ENCODE measurements at regions not wholly inside any gene's neighbourhood (a gene's known extent, or its start where the extent isn't known, plus 50 kb on each side); places are given as distances from the start of the nearest gene placed in this dataset.

- 74% methylated on average over 4 of the region's 4 CpGs for WGBS
- no peak for DNase-seq (ENCODE audit: low spot score in 2 of 2)
- H3K4me1 ChIP-seq = no peaks in the 10 kb centered on the region
- no peaks in the 10 kb centered on the region for H3K36me3 ChIP-seq
- no peaks in the 10 kb centered on the region for H3K27me3 ChIP-seq
- H3K9me3 ChIP-seq = no peaks in the 10 kb centered on the region
- no peak overlapping the region for H3K4me3 ChIP-seq
- H3K27ac ChIP-seq = no peak overlapping the region
- no peak for TF ChIP-seq CTCF (IDR thresholded peaks at IDR 0.05)
- TF ChIP-seq POLR2A (IDR thresholded peaks at IDR 0.05) = no peak
- no peak for TF ChIP-seq EP300 (IDR thresholded peaks at IDR 0.05)
- TF ChIP-seq POLR2AphosphoS5 (IDR thresholded peaks at IDR 0.05) = no peak
These were observed 252.7 kb upstream of the AZI2 start for GRCh38 chr3:28601291-28601690.

GRCh38 chr3:28606283-28606682 lies 257.7 kb upstream of the AZI2 start:
- WGBS = 92% methylated on average over 2 of the region's 2 CpGs
- H3K36me3 ChIP-seq = no peaks in the 10 kb centered on the region
- H3K9me3 ChIP-seq = no peaks in the 10 kb centered on the region
- H3K27ac ChIP-seq = no peak overlapping the region
- H3K4me3 ChIP-seq = no peak overlapping the region
- no peak for TF ChIP-seq EP300 (IDR thresholded peaks at IDR 0.05)
- TF ChIP-seq CTCF (IDR thresholded peaks at IDR 0.05) = no peak
- TF ChIP-seq POLR2AphosphoS5 (IDR thresholded peaks at IDR 0.05) = no peak
- no peaks in the 10 kb centered on the region for H3K27me3 ChIP-seq
- H3K4me1 ChIP-seq = no peaks in the 10 kb centered on the region
- no peak for DNase-seq (ENCODE audit: low spot score in 2 of 2)

GRCh38 chr3:28612232-28612631 lies 263.6 kb upstream of the AZI2 start:
- Histone ChIP-seq H3K27ac (no peak overlapping the region), H3K4me1 (no peaks in the 10 kb centered on the region), H3K36me3 (no peaks in the 10 kb centered on the region), H3K27me3 (no peaks in the 10 kb centered on the region), H3K4me3 (no peak overlapping the region), H3K9me3 (no peaks in the 10 kb centered on the region)
- DNase-seq (ENCODE audit: low spot score in 2 of 2) = no peak
- TF ChIP-seq EP300 (IDR thresholded peaks at IDR 0.05) = no peak
- TF ChIP-seq POLR2AphosphoS5 (IDR thresholded peaks at IDR 0.05) = no peak
- no peak for TF ChIP-seq POLR2A (IDR thresholded peaks at IDR 0.05)
- TF ChIP-seq CTCF (IDR thresholded peaks at IDR 0.05) = no peak

- Histone ChIP-seq H3K9me3 (no peaks in the 10 kb centered on the region), H3K4me3 (no peak overlapping the region), H3K4me1 (no peaks in the 10 kb centered on the region), H3K27me3 (no peaks in the 10 kb centered on the region), H3K36me3 (no peaks in the 10 kb centered on the region), H3K27ac (no peak overlapping the region)
- no peak for DNase-seq (ENCODE audit: low spot score in 2 of 2)
- 94% methylated on average over 6 of the region's 6 CpGs for WGBS
- TF ChIP-seq POLR2A (IDR thresholded peaks at IDR 0.05) = no peak
- no peak for TF ChIP-seq CTCF (IDR thresholded peaks at IDR 0.05)
- no peak for TF ChIP-seq POLR2AphosphoS5 (IDR thresholded peaks at IDR 0.05)
- TF ChIP-seq EP300 (IDR thresholded peaks at IDR 0.05) = no peak
These were observed 265.0 kb upstream of the AZI2 start for GRCh38 chr3:28613511-28614106.

- no peak overlapping the region for H3K27ac ChIP-seq
- no peaks in the 10 kb centered on the region for H3K36me3 ChIP-seq
- H3K9me3 ChIP-seq = no peaks in the 10 kb centered on the region
- DNase-seq (ENCODE audit: low spot score in 2 of 2) = no peak
- no peaks in the 10 kb centered on the region for H3K27me3 ChIP-seq
- H3K4me3 ChIP-seq = no peak overlapping the region
- no peaks in the 10 kb centered on the region for H3K4me1 ChIP-seq
- WGBS = 86% methylated on average over 5 of the region's 5 CpGs
- TF ChIP-seq POLR2A (IDR thresholded peaks at IDR 0.05) = no peak
- no peak for TF ChIP-seq CTCF (IDR thresholded peaks at IDR 0.05)
- no peak for TF ChIP-seq EP300 (IDR thresholded peaks at IDR 0.05)
- no peak for TF ChIP-seq POLR2AphosphoS5 (IDR thresholded peaks at IDR 0.05)
These were observed 266.4 kb upstream of the AZI2 start for GRCh38 chr3:28615071-28615470.
